Dendritic cell treated with granulocyte-macrophage colony-stimulating factor and Interleukin-4, amounts not matched to agents 40 ng/mL and 50 ng/mL, for 4 days (primary cell): ENCODE measurements at regions not wholly inside any gene's neighbourhood (a gene's known extent, or its start where the extent isn't known, plus 50 kb on each side); places are given as distances from the start of the nearest gene placed in this dataset.
"Not testable (repeated sequence)": the region's sequence is repeated elsewhere in the genome, so short reads cannot be mapped to it uniquely, and the experiment has no call there.

Experiments used
- H3K27ac Mint-ChIP-seq: one replicate; pipeline ENCODE4 v1.8.0; 2022; ENCODE audit warnings: mild to moderate bottlenecking, mixed read lengths
- H3K27me3 Mint-ChIP-seq: one replicate; pipeline ENCODE4 v1.8.0; 2022; ENCODE audit warnings: mild to moderate bottlenecking, mixed read lengths
- H3K36me3 Mint-ChIP-seq: one replicate; pipeline ENCODE4 v1.8.0; 2022; ENCODE audit warnings: low read depth, mixed read lengths
- H3K4me1 Mint-ChIP-seq: one replicate; pipeline ENCODE4 v1.8.0; 2022; ENCODE audit warnings: low read depth, mixed read lengths
- H3K4me3 Mint-ChIP-seq: one replicate; pipeline ENCODE4 v1.8.0; 2022; ENCODE audit warnings: mild to moderate bottlenecking, moderate library complexity, mixed read lengths
- H3K9me3 Mint-ChIP-seq: one replicate; pipeline ENCODE4 v1.8.0; 2022; ENCODE audit warnings: mixed read lengths
- intact Hi-C: fragments of 100-400 bp; cut with micrococcal nuclease; formaldehyde crosslinking; loops from one replicate; pipeline ENCODE4 v1.15.0; 2022

GRCh38 chr5:99043257-99043656, 114.5 kb upstream of the CHD1 start:
- H3K27ac Mint-ChIP-seq, H3K27me3 Mint-ChIP-seq, H3K4me3 Mint-ChIP-seq, H3K4me1 Mint-ChIP-seq, H3K9me3 Mint-ChIP-seq, H3K36me3 Mint-ChIP-seq, intact Hi-C loops: not testable (repeated sequence)

GRCh38 chr5:99037668-99038067, 108.9 kb upstream of the CHD1 start:
- Mint-ChIP-seq H3K9me3 (no peaks in the 10 kb centered on the region), H3K4me1 (peaks cover 40% of the 10 kb centered on the region), H3K27ac (no peak overlapping the region), H3K4me3 (no peak overlapping the region), H3K36me3 (no peaks in the 10 kb centered on the region), H3K27me3 (no peaks in the 10 kb centered on the region)
- intact Hi-C loops = no loop called here

DNA sequence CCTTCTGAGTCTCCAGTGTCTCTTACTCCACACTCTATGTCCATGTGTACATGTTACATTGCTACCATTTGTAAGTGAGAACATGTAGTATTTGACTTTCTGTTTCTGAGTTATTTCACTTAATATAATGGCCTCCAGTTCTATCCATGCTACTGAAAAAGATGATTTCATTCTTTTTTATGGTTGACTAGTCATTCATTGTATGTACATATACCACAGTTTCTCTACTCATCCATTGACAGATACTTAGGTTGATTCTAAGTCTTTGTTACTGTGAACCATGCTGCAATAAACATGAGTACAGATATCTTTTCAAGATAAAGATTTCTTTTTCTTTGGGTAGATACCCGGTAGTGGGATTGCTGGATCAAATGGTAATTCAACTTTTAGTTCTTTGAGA, 107.1 kb upstream of the CHD1 start:
- Mint-ChIP-seq H3K27me3 (no peaks in the 10 kb centered on the region), H3K36me3 (no peaks in the 10 kb centered on the region), H3K27ac (no peak overlapping the region), H3K9me3 (no peaks in the 10 kb centered on the region), H3K4me1 (peaks cover 46% of the 10 kb centered on the region), H3K4me3 (no peak overlapping the region)
- intact Hi-C loops = no loop called here

DNA sequence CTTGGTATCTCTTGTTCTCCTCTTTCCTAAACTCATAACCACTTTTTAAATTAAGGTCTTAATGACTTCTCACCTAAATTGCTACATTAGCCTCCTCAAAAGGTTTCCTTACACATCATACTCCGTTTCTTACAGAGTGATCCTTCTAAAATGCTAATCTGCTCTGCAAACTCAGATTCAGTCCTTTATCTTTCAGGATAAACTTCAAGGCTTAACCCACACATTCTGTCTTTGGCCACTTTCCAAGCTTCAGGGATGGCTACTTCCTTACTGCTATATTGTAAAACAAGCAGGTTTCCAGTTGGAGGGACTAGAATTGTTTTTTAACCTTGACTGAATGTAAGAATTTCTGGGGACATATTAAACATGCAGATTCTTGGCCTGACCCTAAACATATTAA, 105.5 kb upstream of the CHD1 start:
- intact Hi-C loops = loop anchor here (5.0 kb wide), 1 partner anchor 42 kb away; no protein-coding TSS in a partner anchor
- peak overlapping the region; percentile 24 for H3K27ac Mint-ChIP-seq
- H3K9me3 Mint-ChIP-seq = no peaks in the 10 kb centered on the region
- H3K36me3 Mint-ChIP-seq = no peaks in the 10 kb centered on the region
- H3K4me3 Mint-ChIP-seq = peak overlapping the region; percentile 25
- H3K4me1 Mint-ChIP-seq = peaks cover 62% of the 10 kb centered on the region
- H3K27me3 Mint-ChIP-seq = no peaks in the 10 kb centered on the region

DNA sequence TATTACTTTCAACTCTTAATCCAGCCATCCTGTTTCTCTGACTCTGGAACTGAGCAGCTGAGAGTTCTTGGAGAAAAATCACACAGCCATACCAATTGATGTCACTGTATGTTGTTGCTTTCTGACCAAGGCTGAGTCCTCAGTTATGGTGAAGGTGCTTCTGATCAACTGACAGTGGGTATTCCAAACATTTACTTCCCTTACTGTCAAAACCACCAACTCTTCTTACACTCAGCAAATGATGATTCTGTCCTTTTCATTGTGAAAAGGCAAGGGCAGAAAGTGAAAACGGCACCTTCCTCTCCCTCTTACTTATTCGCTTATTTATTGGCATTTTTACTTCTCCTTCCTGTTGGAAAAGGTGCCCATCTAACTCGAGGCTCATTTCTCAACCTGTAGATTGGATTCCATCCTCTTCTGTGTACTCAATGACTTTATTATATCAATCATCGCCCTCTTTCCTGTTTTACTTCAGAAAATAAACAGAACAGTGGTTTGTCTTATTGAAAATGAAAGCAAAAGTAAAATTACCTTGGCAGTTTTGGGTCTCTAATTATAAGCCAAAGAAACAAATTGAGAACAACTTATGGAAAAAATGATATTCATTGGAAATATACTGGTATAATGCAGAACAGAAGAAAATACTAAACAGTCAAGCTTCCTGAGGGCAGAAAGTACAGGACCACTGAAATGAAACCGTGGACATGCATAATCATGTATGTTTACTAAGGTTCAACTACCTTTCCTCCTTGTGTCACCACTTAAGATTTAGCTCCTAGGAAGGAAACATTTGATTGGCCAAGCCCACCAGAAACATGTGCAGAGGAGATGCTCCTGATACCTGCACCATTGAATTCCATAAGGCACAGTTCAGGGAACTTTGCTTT, 104.5 kb upstream of the CHD1 start:
- Mint-ChIP-seq H3K4me1 (peaks cover 63% of the 10 kb centered on the region), H3K27ac (peak overlapping the region; percentile 24), H3K27me3 (no peaks in the 10 kb centered on the region), H3K9me3 (no peaks in the 10 kb centered on the region), H3K4me3 (peak overlapping the region; percentile 58), H3K36me3 (no peaks in the 10 kb centered on the region)
- intact Hi-C loops = loop anchor here (2.0 to 5.0 kb wide), 2 partner anchors 28 to 41 kb away; no protein-coding TSS in a partner anchor

GRCh38 chr5:99032234-99033013, 103.6 kb upstream of the CHD1 start:
- Mint-ChIP-seq H3K4me3 (peak overlapping the region; percentile 58), H3K4me1 (peaks cover 59% of the 10 kb centered on the region), H3K27me3 (no peaks in the 10 kb centered on the region), H3K9me3 (no peaks in the 10 kb centered on the region), H3K27ac (peak overlapping the region; percentile 24), H3K36me3 (no peaks in the 10 kb centered on the region)
- intact Hi-C loops = loop anchor here (1.0 to 5.0 kb wide), 3 partner anchors 28 to 126 kb away; no protein-coding TSS in a partner anchor

GRCh38 chr5:99030906-99031440, 102.2 kb upstream of the CHD1 start:
- H3K9me3 Mint-ChIP-seq = no peaks in the 10 kb centered on the region
- peak overlapping the region; percentile 74 for H3K27ac Mint-ChIP-seq
- H3K4me1 Mint-ChIP-seq = peaks cover 65% of the 10 kb centered on the region
- intact Hi-C loops = loop anchor here (5.0 kb wide), 1 partner anchor 39 kb away; no protein-coding TSS in a partner anchor
- no peaks in the 10 kb centered on the region for H3K27me3 Mint-ChIP-seq
- no peaks in the 10 kb centered on the region for H3K36me3 Mint-ChIP-seq
- no peak overlapping the region for H3K4me3 Mint-ChIP-seq

GRCh38 chr5:99029172-99029571, 100.4 kb upstream of the CHD1 start:
- Mint-ChIP-seq H3K4me1 (peaks cover 70% of the 10 kb centered on the region), H3K4me3 (no peak overlapping the region), H3K27ac (no peak overlapping the region), H3K9me3 (no peaks in the 10 kb centered on the region), H3K27me3 (no peaks in the 10 kb centered on the region), H3K36me3 (no peaks in the 10 kb centered on the region)
- intact Hi-C loops = no loop called here

DNA sequence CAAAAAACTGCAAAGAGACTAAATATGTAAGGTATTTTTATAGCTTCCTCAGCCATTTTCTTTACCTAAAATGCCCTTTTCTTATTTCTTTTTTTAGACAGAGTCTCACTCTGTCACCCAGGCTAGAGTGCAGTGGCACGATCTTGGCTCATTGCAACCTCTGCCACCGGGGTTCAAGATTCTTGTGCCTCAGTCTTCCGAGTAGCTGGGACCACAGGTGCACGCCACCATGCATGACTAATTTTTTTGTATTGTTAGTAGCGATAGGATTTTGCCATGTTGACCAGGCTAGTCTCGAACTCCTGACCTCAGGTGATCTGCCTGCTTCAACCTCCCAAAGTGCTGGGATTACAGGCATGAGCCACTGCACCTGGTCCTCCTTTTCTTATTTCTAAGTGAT, 99.4 kb upstream of the CHD1 start:
- H3K36me3 Mint-ChIP-seq, H3K4me3 Mint-ChIP-seq, H3K9me3 Mint-ChIP-seq, H3K27me3 Mint-ChIP-seq, intact Hi-C loops: not testable (repeated sequence)
- Mint-ChIP-seq H3K27ac (peak overlapping the region; percentile 70), H3K4me1 (peaks cover 62% of the 10 kb centered on the region)

- Mint-ChIP-seq H3K4me3 (no peak overlapping the region), H3K27me3 (no peaks in the 10 kb centered on the region), H3K9me3 (no peaks in the 10 kb centered on the region), H3K36me3 (no peaks in the 10 kb centered on the region), H3K27ac (peak overlapping the region; percentile 87), H3K4me1 (peaks cover 54% of the 10 kb centered on the region)
- intact Hi-C loops = no loop called here
Measured at GRCh38 chr5:99025298-99026045, 96.7 kb upstream of the CHD1 start.

DNA sequence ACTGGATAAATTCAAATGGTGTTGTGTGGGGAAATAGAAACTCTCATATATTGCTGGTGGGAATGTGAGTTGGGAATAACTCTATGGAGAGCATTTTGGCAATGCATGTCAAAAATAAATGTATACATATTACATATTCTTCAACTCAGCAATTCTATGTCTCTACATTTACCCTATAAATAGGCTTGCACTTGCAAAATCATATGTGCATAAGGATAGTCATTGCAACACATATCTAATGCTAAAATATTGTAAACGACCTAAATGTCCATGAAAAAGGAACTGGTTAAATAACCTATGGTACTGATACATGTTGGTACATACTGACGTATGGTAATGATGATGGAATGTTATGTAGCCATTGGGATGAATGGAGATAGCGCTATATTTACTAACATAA, 94.5 kb upstream of the CHD1 start:
- no peaks in the 10 kb centered on the region for H3K36me3 Mint-ChIP-seq
- no peak overlapping the region for H3K27ac Mint-ChIP-seq

GRCh38 chr5:99022250-99022649, 93.4 kb upstream of the CHD1 start:
- Mint-ChIP-seq H3K4me1 (peaks cover 35% of the 10 kb centered on the region), H3K27me3 (no peaks in the 10 kb centered on the region), H3K27ac (peak overlapping the region; percentile 71), H3K4me3 (no peak overlapping the region), H3K9me3 (no peaks in the 10 kb centered on the region), H3K36me3 (no peaks in the 10 kb centered on the region)
- intact Hi-C loops = loop anchor here (5.0 kb wide), 1 partner anchor 35 kb away; no protein-coding TSS in a partner anchor

More for the DNA sequence above, 94.5 kb upstream of the CHD1 start:
- Mint-ChIP-seq H3K9me3 (no peaks in the 10 kb centered on the region), H3K4me1 (peaks cover 40% of the 10 kb centered on the region), H3K27me3 (no peaks in the 10 kb centered on the region), H3K4me3 (no peak overlapping the region)
- intact Hi-C loops = loop anchor here (5.0 kb wide), 1 partner anchor 36 kb away; no protein-coding TSS in a partner anchor

DNA sequence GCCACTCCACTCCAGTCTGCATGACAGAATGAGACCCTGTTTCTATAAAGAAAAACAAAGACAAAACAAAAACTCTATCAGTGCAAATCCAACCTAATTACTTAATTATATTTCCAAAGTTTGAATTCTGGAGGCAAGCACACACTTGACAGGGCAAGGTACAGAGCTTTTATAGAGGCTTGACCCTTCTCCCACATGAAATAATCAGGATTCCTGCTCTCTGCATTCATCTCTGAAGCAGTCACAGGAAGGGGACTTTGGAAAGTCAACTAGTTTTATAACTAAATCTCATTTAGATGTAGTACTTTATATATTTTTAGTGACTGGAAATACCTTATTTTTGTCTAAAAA, 91.9 kb upstream of the CHD1 start:
- H3K27ac Mint-ChIP-seq = no peak overlapping the region
- H3K36me3 Mint-ChIP-seq = no peaks in the 10 kb centered on the region
- intact Hi-C loops = loop anchor here (5.0 kb wide), 1 partner anchor 33 kb away; no protein-coding TSS in a partner anchor
- H3K4me1 Mint-ChIP-seq = peaks cover 32% of the 10 kb centered on the region
- no peaks in the 10 kb centered on the region for H3K27me3 Mint-ChIP-seq
- no peak overlapping the region for H3K4me3 Mint-ChIP-seq
- H3K9me3 Mint-ChIP-seq = no peaks in the 10 kb centered on the region
